ENCODE measurements at regions not wholly inside any gene's neighbourhood (a gene's known extent, or its start where the extent isn't known, plus 50 kb on each side); places are given as distances from the start of the nearest gene placed in this dataset.

- no peak overlapping the region for H3K4me3 Mint-ChIP-seq
- H3K36me3 Mint-ChIP-seq, result no peaks in the 10 kb centered on the region
- peaks cover 16% of the 10 kb centered on the region for H3K4me1 Mint-ChIP-seq
- no peaks in the 10 kb centered on the region for H3K9me3 Mint-ChIP-seq
- ChIA-PET POLR2A (no interaction called here), CTCF (no interaction called here)
- ATAC-seq, result no peak
- no peaks in the 10 kb centered on the region; the same call in 1 of the 2 replicates for H3K27me3 Mint-ChIP-seq (ENCODE audit: low read depth)
- no peak overlapping the region for H3K27ac Mint-ChIP-seq
- TF ChIP-seq AFF4 (CRISPR knock-in tag; IDR thresholded peaks at IDR 0.05; ENCODE audit: borderline replicate concordance) (no peak), ESRRA (CRISPR knock-in tag; IDR thresholded peaks at IDR 0.05; ENCODE audit: borderline replicate concordance) (no peak), CBFB (CRISPR knock-in tag; IDR thresholded peaks at IDR 0.05; ENCODE audit: low read depth) (no peak), E2F5 (CRISPR knock-in tag; IDR thresholded peaks at IDR 0.05) (no peak), IRF2 (CRISPR knock-in tag; IDR thresholded peaks at IDR 0.05; ENCODE audit: borderline replicate concordance, low read depth) (no peak), ZNF423 (CRISPR knock-in tag; IDR thresholded peaks at IDR 0.05) (no peak), TEAD1 (CRISPR knock-in tag; IDR thresholded peaks at IDR 0.05) (no peak), RELA (CRISPR knock-in tag; IDR thresholded peaks at IDR 0.05; ENCODE audit: borderline replicate concordance) (no peak), ZNF425 (CRISPR knock-in tag; conservative IDR thresholded peaks at IDR 0.05) (no peak), RORB (CRISPR knock-in tag; IDR thresholded peaks at IDR 0.05) (no peak), MYBL2 (CRISPR knock-in tag; IDR thresholded peaks at IDR 0.05) (no peak), STAT6 (CRISPR knock-in tag; conservative IDR thresholded peaks at IDR 0.05; ENCODE audit: low read depth) (no peak), ZNF396 (CRISPR knock-in tag; IDR thresholded peaks at IDR 0.05; ENCODE audit: borderline replicate concordance) (no peak), HMGA2 (CRISPR knock-in tag; IDR thresholded peaks at IDR 0.05) (no peak), CREM (CRISPR knock-in tag; IDR thresholded peaks at IDR 0.05) (no peak), ZNF232 (CRISPR knock-in tag; IDR thresholded peaks at IDR 0.05) (no peak)
- no peak for DNase-seq (ENCODE audit: low spot score)
Observed at GRCh38 chrX:22538580-22538979, 265.9 kb downstream of the CBLL2 start.

GRCh38 chrX:22541926-22542325 lies 269.2 kb downstream of the CBLL2 start:
- no peaks in the 10 kb centered on the region for H3K9me3 Mint-ChIP-seq
- DNase-seq (ENCODE audit: low spot score) (no peak), ATAC-seq (no peak)
- ChIA-PET CTCF (no interaction called here), POLR2A (no interaction called here)
- peaks cover 3% of the 10 kb centered on the region; the same call in 1 of the 2 replicates for H3K27me3 Mint-ChIP-seq (ENCODE audit: low read depth)
- H3K4me3 Mint-ChIP-seq, result no peak overlapping the region
- no peaks in the 10 kb centered on the region for H3K36me3 Mint-ChIP-seq
- H3K27ac Mint-ChIP-seq, result no peak overlapping the region
- peaks cover 7% of the 10 kb centered on the region for H3K4me1 Mint-ChIP-seq
- TF ChIP-seq CREB1 (CRISPR knock-in tag; IDR thresholded peaks at IDR 0.05) (no peak), ZNF425 (CRISPR knock-in tag; conservative IDR thresholded peaks at IDR 0.05) (no peak), ZNF423 (CRISPR knock-in tag; IDR thresholded peaks at IDR 0.05) (no peak), ZNF219 (CRISPR knock-in tag; IDR thresholded peaks at IDR 0.05; ENCODE audit: borderline replicate concordance) (no peak), RELA (CRISPR knock-in tag; IDR thresholded peaks at IDR 0.05; ENCODE audit: borderline replicate concordance) (no peak), MXD4 (CRISPR knock-in tag; IDR thresholded peaks at IDR 0.05; ENCODE audit: borderline replicate concordance) (no peak), PREB (CRISPR knock-in tag; IDR thresholded peaks at IDR 0.05; ENCODE audit: borderline replicate concordance) (no peak), CDX4 (CRISPR knock-in tag; IDR thresholded peaks at IDR 0.05; ENCODE audit: borderline replicate concordance) (no peak), JAZF1 (CRISPR knock-in tag; IDR thresholded peaks at IDR 0.05) (no peak)

All from WTC11 (cell line).